HL-60 (cell line): ENCODE measurements at regions not wholly inside any gene's neighbourhood (a gene's known extent, or its start where the extent isn't known, plus 50 kb on each side); places are given as distances from the start of the nearest gene placed in this dataset.

Experiments
- POLR2AphosphoS5 ChIP-seq: IDR thresholded peaks from 2 replicates; pipeline ENCODE4 v1.6.1; 2012; ENCODE audit warnings: low read depth
- TF ChIP-seq, protein P1 (sequence below): IDR thresholded peaks from one replicate; pipeline ENCODE4 v1.5.1; 2011; ENCODE audit warnings: low read length, control low read depth, inconsistent platforms; ENCODE audit not compliant: insufficient read depth

GRCh38 chr7:126079581-126079980 lies 1150.0 kb upstream of the POT1 start:
- TF ChIP-seq POLR2AphosphoS5 = no peak
- TF ChIP-seq, protein P1, sequence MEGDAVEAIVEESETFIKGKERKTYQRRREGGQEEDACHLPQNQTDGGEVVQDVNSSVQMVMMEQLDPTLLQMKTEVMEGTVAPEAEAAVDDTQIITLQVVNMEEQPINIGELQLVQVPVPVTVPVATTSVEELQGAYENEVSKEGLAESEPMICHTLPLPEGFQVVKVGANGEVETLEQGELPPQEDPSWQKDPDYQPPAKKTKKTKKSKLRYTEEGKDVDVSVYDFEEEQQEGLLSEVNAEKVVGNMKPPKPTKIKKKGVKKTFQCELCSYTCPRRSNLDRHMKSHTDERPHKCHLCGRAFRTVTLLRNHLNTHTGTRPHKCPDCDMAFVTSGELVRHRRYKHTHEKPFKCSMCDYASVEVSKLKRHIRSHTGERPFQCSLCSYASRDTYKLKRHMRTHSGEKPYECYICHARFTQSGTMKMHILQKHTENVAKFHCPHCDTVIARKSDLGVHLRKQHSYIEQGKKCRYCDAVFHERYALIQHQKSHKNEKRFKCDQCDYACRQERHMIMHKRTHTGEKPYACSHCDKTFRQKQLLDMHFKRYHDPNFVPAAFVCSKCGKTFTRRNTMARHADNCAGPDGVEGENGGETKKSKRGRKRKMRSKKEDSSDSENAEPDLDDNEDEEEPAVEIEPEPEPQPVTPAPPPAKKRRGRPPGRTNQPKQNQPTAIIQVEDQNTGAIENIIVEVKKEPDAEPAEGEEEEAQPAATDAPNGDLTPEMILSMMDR = no peak
